Right lobe of liver (tissue), 6 donors: ENCODE measurements at regions not wholly inside any gene's neighbourhood (a gene's known extent, or its start where the extent isn't known, plus 50 kb on each side); places are given as distances from the start of the nearest gene placed in this dataset.

Experiments used
- ATAC-seq, 4 donors: fragments of 200-7000 bp; cut with Tn5 transposase; one replicate each; pipeline ENCODE4 v1.9.1; 2020; ENCODE audit warnings: mild to moderate bottlenecking in 4 of 4, moderate library complexity in 4 of 4
- DNase-seq, 3 donors: peaks; one replicate each; pipeline ENCODE4 v3.0.0-alpha.2; 2020
- H3K27ac ChIP-seq, 3 donors: fragments of 200-600 bp; one replicate each; pipeline ENCODE4 v1.8.0; 2022
- H3K27me3 ChIP-seq, 2 donors: fragments of 200-600 bp; one replicate each; pipeline ENCODE4 v1.8.0; 2022
- H3K36me3 ChIP-seq, 4 donors: fragments of 200-600 bp; sonication (generic) in 1 of 4; one replicate each; pipeline versions ENCODE4 v1.5.1 to v1.8.0; 2017 to 2022; ENCODE audit warnings: control low read depth in 1 of 4
- H3K4me1 ChIP-seq, 4 donors: fragments of 200-600 bp; sonication (generic) in 1 of 4; one replicate each; pipeline versions ENCODE4 v1.5.1 to v1.8.0; 2017 to 2022; ENCODE audit warnings: control low read depth in 1 of 4
- H3K4me3 ChIP-seq, 3 donors: fragments of 200-600 bp; one replicate each; pipeline ENCODE4 v1.8.0; 2022
- H3K9me3 ChIP-seq, 4 donors: fragments of 200-600 bp; sonication (generic) in 1 of 4; one replicate each; pipeline versions ENCODE4 v1.5.1 to v1.8.0; 2017 to 2022; ENCODE audit warnings: control low read depth in 1 of 4
- POLR2A ChIP-seq: fragments of 450-650 bp; IDR thresholded peaks from one replicate; pipeline ENCODE4 v1.6.1; 2017; ENCODE audit warnings: antibody characterized with exemption, mild to moderate bottlenecking
- WGBS: methylation state at CpG from one replicate; pipeline ENCODE4 v1.1.6; 2018; ENCODE audit warnings: low coverage, low lambda C conversion rate; ENCODE audit not compliant: insufficient coverage; ENCODE audit errors: missing lambda C conversion rate; 5-methylcytosine and 5-hydroxymethylcytosine counted together
- intact Hi-C, 2 donors: fragments of 100-400 bp; cut with DNase I; formaldehyde crosslinking; loops; one replicate each; pipeline versions ENCODE4 v1.11.2 to v1.14.1; 2022
- TF ChIP-seq, protein P1 (sequence below), 4 donors: fragments of 200-600 bp in 3 of 4; fragments of 450-650 bp in 1 of 4; IDR thresholded peaks; one replicate each; pipeline versions ENCODE4 v1.5.1 to v1.8.0; 2016 to 2022; ENCODE audit warnings: antibody characterized with exemption in 4 of 4, mild to moderate bottlenecking in 2 of 4
- donor health status: DM: no; HTN: yes; CAD: no.
- donor health status: DM: no; HTN: no; CAD: no.
- donor health status: DM: no; HTN: no; CAD: no.
- donor health status: DM: no; HTN: yes; CAD: no.
- donor health status: DM: no; HTN: yes; CAD: no.

DNA sequence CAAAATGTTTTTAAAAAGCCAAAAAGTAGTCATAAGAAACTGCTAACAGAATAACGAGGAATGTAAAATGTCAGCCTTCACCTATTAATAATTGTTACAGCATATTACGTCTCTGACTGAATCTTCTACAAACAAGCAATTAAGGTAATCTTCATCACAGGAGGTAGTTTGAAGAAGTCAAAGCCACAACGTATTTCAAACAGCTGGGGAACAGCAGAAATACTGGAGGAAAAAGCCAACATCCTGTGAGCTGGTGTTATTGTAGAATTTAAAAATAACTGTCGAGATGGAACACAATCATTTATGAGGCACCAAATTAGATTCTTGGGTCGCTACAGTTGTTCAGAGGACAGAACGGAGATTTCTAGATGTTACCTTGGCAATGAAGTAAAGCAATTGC lies 450.5 kb downstream of the AGTPBP1 start:
- Histone ChIP-seq H3K27me3 (no peaks in the 10 kb centered on the region), H3K9me3 (no peaks in the 10 kb centered on the region), H3K4me3 (no peak overlapping the region), H3K27ac (no peak overlapping the region), H3K4me1 (no peaks in the 10 kb centered on the region), H3K36me3 (no peaks in the 10 kb centered on the region)
- ATAC-seq (no peak), DNase-seq (no peak)
- WGBS: 34% methylated on average over 6 of the region's 6 CpGs
- intact Hi-C loops: no loop called here
- TF ChIP-seq POLR2A: no peak
- TF ChIP-seq, protein P1, sequence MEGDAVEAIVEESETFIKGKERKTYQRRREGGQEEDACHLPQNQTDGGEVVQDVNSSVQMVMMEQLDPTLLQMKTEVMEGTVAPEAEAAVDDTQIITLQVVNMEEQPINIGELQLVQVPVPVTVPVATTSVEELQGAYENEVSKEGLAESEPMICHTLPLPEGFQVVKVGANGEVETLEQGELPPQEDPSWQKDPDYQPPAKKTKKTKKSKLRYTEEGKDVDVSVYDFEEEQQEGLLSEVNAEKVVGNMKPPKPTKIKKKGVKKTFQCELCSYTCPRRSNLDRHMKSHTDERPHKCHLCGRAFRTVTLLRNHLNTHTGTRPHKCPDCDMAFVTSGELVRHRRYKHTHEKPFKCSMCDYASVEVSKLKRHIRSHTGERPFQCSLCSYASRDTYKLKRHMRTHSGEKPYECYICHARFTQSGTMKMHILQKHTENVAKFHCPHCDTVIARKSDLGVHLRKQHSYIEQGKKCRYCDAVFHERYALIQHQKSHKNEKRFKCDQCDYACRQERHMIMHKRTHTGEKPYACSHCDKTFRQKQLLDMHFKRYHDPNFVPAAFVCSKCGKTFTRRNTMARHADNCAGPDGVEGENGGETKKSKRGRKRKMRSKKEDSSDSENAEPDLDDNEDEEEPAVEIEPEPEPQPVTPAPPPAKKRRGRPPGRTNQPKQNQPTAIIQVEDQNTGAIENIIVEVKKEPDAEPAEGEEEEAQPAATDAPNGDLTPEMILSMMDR (IDR thresholded peaks at IDR 0.05): no peak

DNA sequence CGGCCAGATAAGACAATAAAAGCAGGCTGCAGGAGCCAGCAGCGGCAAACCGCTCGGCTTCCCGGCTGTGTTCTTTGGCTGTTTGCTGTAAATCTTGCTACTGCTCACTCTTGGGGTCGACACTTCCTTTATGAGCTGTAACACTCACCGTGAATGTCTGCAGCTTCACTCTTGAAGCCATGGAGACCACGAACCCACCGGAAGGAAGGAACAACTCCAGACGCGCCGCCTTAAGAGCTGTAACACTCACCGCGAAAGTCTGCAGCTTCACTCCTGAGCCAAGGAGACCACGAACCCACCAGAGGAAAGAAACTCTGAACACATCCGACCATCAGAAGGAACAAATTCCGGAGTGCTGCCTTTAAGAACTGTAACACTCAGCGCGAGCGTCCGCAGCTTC lies 451.7 kb downstream of the AGTPBP1 start:
- ATAC-seq: no peak
- TF ChIP-seq, protein P1 (IDR thresholded peaks at IDR 0.05): no peak
- no peak for TF ChIP-seq POLR2A
- WGBS: 40% methylated on average over 12 of the region's 21 CpGs

DNA sequence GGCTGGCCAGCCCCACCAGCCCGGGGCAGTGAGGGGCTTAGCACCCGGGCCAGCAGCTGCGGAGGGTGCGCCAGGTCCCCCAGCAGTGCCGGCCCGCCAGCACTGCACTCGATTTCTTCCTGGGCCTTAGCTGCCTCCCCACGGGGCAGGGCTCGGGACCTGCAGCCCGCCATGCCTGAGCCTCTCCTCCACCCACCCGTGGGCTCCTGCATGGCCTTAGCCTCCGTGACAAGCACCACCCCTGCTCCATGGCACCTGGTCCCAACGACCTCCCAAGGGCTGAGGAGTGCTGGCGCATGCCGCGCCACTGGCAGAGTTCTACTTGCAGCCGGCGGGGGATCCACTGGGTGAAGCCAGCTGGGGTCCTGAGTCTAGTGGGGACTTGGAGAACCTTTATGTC lies 452.6 kb downstream of the AGTPBP1 start:
- TF ChIP-seq POLR2A: no peak
- TF ChIP-seq, protein P1 (IDR thresholded peaks at IDR 0.05): no peak
- no peak for DNase-seq
- WGBS: no CpG with 5 or more reads among the region's 18 CpGs

More for the DNA sequence above, 451.7 kb downstream of the AGTPBP1 start:
- Histone ChIP-seq H3K27ac (no peak overlapping the region), H3K9me3 (no peaks in the 10 kb centered on the region), H3K27me3 (no peaks in the 10 kb centered on the region), H3K4me3 (no peak overlapping the region), H3K36me3 (no peaks in the 10 kb centered on the region), H3K4me1 (no peaks in the 10 kb centered on the region)
- DNase-seq: no peak
- intact Hi-C loops: no loop called here

DNA sequence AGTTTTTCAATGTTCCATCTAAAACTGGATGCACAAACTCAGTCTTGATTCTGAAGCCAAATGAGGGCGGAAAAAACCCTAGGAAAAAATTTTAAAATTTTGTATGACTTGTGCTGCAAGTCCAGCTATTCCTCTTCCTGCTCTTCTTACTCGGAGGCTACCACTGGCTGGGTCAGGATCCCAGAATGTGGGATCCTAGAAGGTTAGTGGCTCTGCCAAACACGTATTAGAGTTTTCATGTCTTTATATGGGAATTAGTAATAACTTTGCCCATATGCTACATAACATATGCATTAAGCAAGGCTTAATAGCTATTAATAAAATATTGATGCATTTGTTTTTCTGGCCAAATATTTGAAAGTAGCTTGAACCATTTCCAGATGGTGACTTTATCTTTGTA lies 458.3 kb downstream of the AGTPBP1 start:
- 34% methylated on average over 3 of the region's 3 CpGs for WGBS
- DNase-seq: no peak
- intact Hi-C loops: no loop called here
- no peaks in the 10 kb centered on the region for H3K4me1 ChIP-seq
- no peak overlapping the region for H3K27ac ChIP-seq
- no peak for ATAC-seq
- H3K36me3 ChIP-seq: no peaks in the 10 kb centered on the region
- TF ChIP-seq POLR2A: no peak
- TF ChIP-seq, protein P1 (IDR thresholded peaks at IDR 0.05): no peak
- H3K4me3 ChIP-seq: no peak overlapping the region
- H3K27me3 ChIP-seq: no peaks in the 10 kb centered on the region
- H3K9me3 ChIP-seq: no peaks in the 10 kb centered on the region

More for the DNA sequence above, 452.6 kb downstream of the AGTPBP1 start:
- H3K4me3 ChIP-seq: no peak overlapping the region
- no peak overlapping the region for H3K27ac ChIP-seq
- no peaks in the 10 kb centered on the region for H3K9me3 ChIP-seq
- H3K36me3 ChIP-seq: no peaks in the 10 kb centered on the region
- ATAC-seq: no peak
- no peaks in the 10 kb centered on the region for H3K27me3 ChIP-seq
- intact Hi-C loops: no loop called here
- H3K4me1 ChIP-seq: no peaks in the 10 kb centered on the region

DNA sequence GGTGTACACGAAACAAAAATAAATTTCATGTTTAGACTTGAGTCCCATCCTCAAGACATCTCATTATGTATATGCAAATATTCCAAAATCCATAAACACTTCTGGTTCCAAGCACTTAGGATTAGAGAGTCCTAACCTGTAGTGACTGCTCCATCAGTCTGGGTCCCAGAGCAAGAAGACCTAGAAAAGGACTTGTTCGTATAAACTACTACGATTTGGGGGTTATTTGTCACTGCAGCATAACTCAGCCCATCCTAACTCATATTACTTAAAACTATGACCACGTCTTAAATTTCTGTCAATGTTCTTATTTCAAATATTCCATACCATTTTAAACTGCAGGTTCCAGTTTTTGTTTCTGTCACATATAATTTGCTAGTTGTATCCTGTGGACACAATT lies 463.0 kb downstream of the AGTPBP1 start:
- Histone ChIP-seq H3K36me3 (no peaks in the 10 kb centered on the region), H3K27me3 (no peaks in the 10 kb centered on the region), H3K4me1 (no peaks in the 10 kb centered on the region), H3K9me3 (no peaks in the 10 kb centered on the region), H3K27ac (no peak overlapping the region), H3K4me3 (no peak overlapping the region)
- DNase-seq (no peak), ATAC-seq (no peak)
- intact Hi-C loops: no loop called here
- 40% methylated on average over 4 of the region's 4 CpGs for WGBS
- TF ChIP-seq POLR2A: no peak
- TF ChIP-seq, protein P1 (IDR thresholded peaks at IDR 0.05): no peak
